Activated B cell treated with CpG ODN at 0.5 μM for 24 hours (primary cell): ENCODE measurements at regions not wholly inside any gene's neighbourhood (a gene's known extent, or its start where the extent isn't known, plus 50 kb on each side); places are given as distances from the start of the nearest gene placed in this dataset.

ENCODE experiments used
- ATAC-seq: fragments of 200-7000 bp; cut with Tn5 transposase; one replicate; pipeline ENCODE4 v1.10.0; 2021; ENCODE audit warnings: low read depth, mild to moderate bottlenecking, moderate library complexity
- CTCF ChIA-PET: fragments of 350-600 bp; sonication (Branson Sonifier 250); formaldehyde crosslinking; loops from one replicate; lab custom pipeline; 2021; ENCODE audit warnings: antibody characterized with exemption; lab: Charles Lee
- POLR2A ChIA-PET: fragments of 350-600 bp; sonication (Branson Sonifier 250); formaldehyde crosslinking; loops from one replicate; lab custom pipeline; 2021; ENCODE audit warnings: antibody characterized with exemption; lab: Charles Lee
- DNase-seq: peaks from one replicate; pipeline ENCODE4 v3.0.0; 2022
- H3K27ac Mint-ChIP-seq: one replicate; pipeline ENCODE4 v1.8.0; 2020; ENCODE audit warnings: mixed read lengths
- H3K27me3 Mint-ChIP-seq: one replicate; pipeline ENCODE4 v1.8.0; 2021; ENCODE audit warnings: mixed read lengths
- H3K36me3 Mint-ChIP-seq: one replicate; pipeline ENCODE4 v1.8.0; 2021; ENCODE audit warnings: low read depth, mixed read lengths
- H3K4me1 Mint-ChIP-seq: one replicate; pipeline ENCODE4 v1.8.0; 2021; ENCODE audit warnings: mixed read lengths
- H3K4me3 Mint-ChIP-seq: one replicate; pipeline ENCODE4 v1.8.0; 2020; ENCODE audit warnings: mild to moderate bottlenecking, mixed read lengths
- H3K9me3 Mint-ChIP-seq: one replicate; pipeline ENCODE4 v1.8.0; 2020; ENCODE audit warnings: mixed read lengths
- CTCF ChIP-seq: fragments of 200-600 bp; IDR thresholded peaks from one replicate; pipeline ENCODE4 v1.8.0; 2022; ENCODE audit warnings: antibody characterized with exemption, mild to moderate bottlenecking
- intact Hi-C: fragments of 100-400 bp; cut with micrococcal nuclease; formaldehyde crosslinking; loops from one replicate; pipeline ENCODE4 v1.15.1; 2024

- intact Hi-C loops, result no loop called here
- Mint-ChIP-seq H3K4me1 (no peaks in the 10 kb centered on the region), H3K36me3 (no peaks in the 10 kb centered on the region), H3K9me3 (peaks cover 18% of the 10 kb centered on the region), H3K27ac (no peak overlapping the region), H3K27me3 (no peaks in the 10 kb centered on the region), H3K4me3 (no peak overlapping the region)
- POLR2A ChIA-PET, result no interaction called here
- TF ChIP-seq CTCF, result no peak
- ATAC-seq (no peak), DNase-seq (no peak)
- CTCF ChIA-PET, result no interaction called here
Observed at GRCh38 chr15:97091093-97091492, 760.6 kb downstream of the NR2F2 start.

DNA sequence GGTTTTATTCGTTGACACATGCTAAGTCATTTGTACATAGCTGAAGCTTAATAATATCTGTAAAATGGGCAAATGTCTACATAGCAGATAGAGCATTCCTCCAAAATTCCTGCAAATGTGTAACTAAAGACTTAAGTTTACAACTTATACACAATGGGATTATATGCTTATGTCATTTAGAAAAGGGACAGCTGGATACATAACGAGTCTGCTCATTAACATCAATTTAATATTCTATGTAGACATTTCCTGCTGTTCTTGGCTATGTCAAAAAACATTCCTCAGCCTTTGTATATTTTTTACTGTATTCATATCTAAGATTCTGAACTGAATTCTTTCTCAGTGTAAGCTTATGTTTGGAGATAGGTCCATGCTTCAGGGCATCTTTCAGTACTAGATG lies 762.2 kb downstream of the NR2F2 start:
- H3K4me3 Mint-ChIP-seq, result no peak overlapping the region

GRCh38 chr15:97096303-97096835 lies 765.9 kb downstream of the NR2F2 start:
- TF ChIP-seq CTCF, result no peak
- Mint-ChIP-seq H3K9me3 (peaks cover 31% of the 10 kb centered on the region), H3K27ac (no peak overlapping the region), H3K27me3 (no peaks in the 10 kb centered on the region), H3K4me1 (no peaks in the 10 kb centered on the region), H3K4me3 (no peak overlapping the region), H3K36me3 (no peaks in the 10 kb centered on the region)
- ChIA-PET CTCF (no interaction called here), POLR2A (no interaction called here)
- intact Hi-C loops, result no loop called here
- ATAC-seq (no peak), DNase-seq (no peak)

More for the DNA sequence above, 762.2 kb downstream of the NR2F2 start:
- Mint-ChIP-seq H3K9me3 (peaks cover 21% of the 10 kb centered on the region), H3K27ac (no peak overlapping the region), H3K4me1 (no peaks in the 10 kb centered on the region), H3K27me3 (no peaks in the 10 kb centered on the region), H3K36me3 (no peaks in the 10 kb centered on the region)
- no peak for TF ChIP-seq CTCF
- ChIA-PET CTCF (no interaction called here), POLR2A (no interaction called here)
- no peak for DNase-seq
- no peak for ATAC-seq
- intact Hi-C loops, result no loop called here

- intact Hi-C loops, result no loop called here
- H3K4me1 Mint-ChIP-seq, result no peaks in the 10 kb centered on the region
- ATAC-seq, result no peak
- no peak overlapping the region for H3K4me3 Mint-ChIP-seq
- TF ChIP-seq CTCF, result no peak
- H3K9me3 Mint-ChIP-seq, result peaks cover 16% of the 10 kb centered on the region
- POLR2A ChIA-PET, result no interaction called here
- H3K27me3 Mint-ChIP-seq, result no peaks in the 10 kb centered on the region
- no peaks in the 10 kb centered on the region for H3K36me3 Mint-ChIP-seq
- H3K27ac Mint-ChIP-seq, result no peak overlapping the region
- no peak for DNase-seq
- CTCF ChIA-PET, result no interaction called here
Observed at GRCh38 chr15:97099040-97099439, 768.5 kb downstream of the NR2F2 start.

DNA sequence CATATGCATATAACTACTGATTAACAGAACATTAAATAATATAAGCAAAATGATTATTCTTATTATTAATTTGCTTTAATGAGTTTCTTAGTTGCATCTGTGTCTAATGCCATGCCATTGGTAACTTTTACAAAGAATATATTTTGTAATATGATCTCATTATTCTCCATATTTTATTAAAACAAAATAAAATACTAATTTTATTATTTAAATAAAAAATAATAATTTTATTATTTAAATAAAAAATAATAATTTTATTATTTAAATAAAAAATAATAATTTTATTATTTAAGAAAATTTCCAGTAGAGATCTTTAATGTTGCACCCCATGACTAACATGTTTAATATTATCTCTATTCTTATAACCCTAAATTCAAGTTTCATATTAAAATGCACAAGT lies 771.1 kb downstream of the NR2F2 start:
- Mint-ChIP-seq H3K9me3 (peaks cover 17% of the 10 kb centered on the region), H3K4me3 (no peak overlapping the region), H3K36me3 (no peaks in the 10 kb centered on the region), H3K27ac (no peak overlapping the region), H3K27me3 (no peaks in the 10 kb centered on the region), H3K4me1 (no peaks in the 10 kb centered on the region)
- no peak for TF ChIP-seq CTCF
- ATAC-seq (no peak), DNase-seq (no peak)
- intact Hi-C loops, result no loop called here
- ChIA-PET POLR2A (no interaction called here), CTCF (no interaction called here)
